H9 (cell line): ENCODE measurements at regions not wholly inside any gene's neighbourhood (a gene's known extent, or its start where the extent isn't known, plus 50 kb on each side); places are given as distances from the start of the nearest gene placed in this dataset.

Source experiments
- DNase-seq: peaks from one replicate; pipeline ENCODE4 v3.0.0-alpha.2; 2017
- H2AFZ ChIP-seq: one replicate; pipeline ENCODE4 v1.6.1; 2013; ENCODE audit warnings: mild to moderate bottlenecking, low read length, control low read depth, moderate library complexity
- H2AK5ac ChIP-seq: 2 replicates; pipeline ENCODE4 v1.6.1; 2013; ENCODE audit warnings: low read length, control low read depth, mixed read lengths; ENCODE audit not compliant: insufficient read length
- H2BK120ac ChIP-seq: one replicate; pipeline ENCODE4 v1.6.1; 2013; ENCODE audit warnings: low read depth, mild to moderate bottlenecking, low read length, control low read depth, inconsistent platforms; ENCODE audit not compliant: poor library complexity, severe bottlenecking
- H2BK12ac ChIP-seq: 2 replicates; pipeline ENCODE4 v1.6.1; 2013; ENCODE audit warnings: low read length, control low read depth, mixed read lengths, low read depth; ENCODE audit not compliant: insufficient read length
- H2BK15ac ChIP-seq: 2 replicates; pipeline ENCODE4 v1.6.1; 2013; ENCODE audit warnings: low read depth, low read length, control low read depth
- H2BK20ac ChIP-seq: one replicate; pipeline ENCODE4 v1.6.1; 2013; ENCODE audit warnings: low read depth, mild to moderate bottlenecking, low read length, control low read depth, inconsistent platforms; ENCODE audit not compliant: poor library complexity, severe bottlenecking
- H2BK5ac ChIP-seq: 2 replicates; pipeline ENCODE4 v1.6.1; 2013; ENCODE audit warnings: low read length, control low read depth, mixed read lengths; ENCODE audit not compliant: insufficient read length
- H3K14ac ChIP-seq: 2 replicates; pipeline ENCODE4 v1.6.1; 2013; ENCODE audit warnings: low read length, control low read depth; ENCODE audit not compliant: insufficient read depth
- H3K18ac ChIP-seq: 2 replicates; pipeline ENCODE4 v1.6.1; 2013; ENCODE audit warnings: low read depth, mild to moderate bottlenecking, mixed read lengths, low read length, control low read depth; ENCODE audit not compliant: insufficient read length
- H3K23ac ChIP-seq: 2 replicates; pipeline ENCODE4 v1.6.1; 2013; ENCODE audit warnings: low read length, control low read depth, mixed read lengths, low read depth; ENCODE audit not compliant: insufficient read length
- H3K23me2 ChIP-seq: 2 replicates; pipeline ENCODE4 v1.6.1; 2013; ENCODE audit warnings: low read depth, mild to moderate bottlenecking, mixed read lengths, low read length, control low read depth; ENCODE audit not compliant: insufficient read length, poor library complexity, severe bottlenecking
- H3K27ac ChIP-seq: 2 replicates; pipeline ENCODE4 v1.5.1; 2013; ENCODE audit warnings: low read length, control low read depth, mixed read lengths, low read depth; ENCODE audit not compliant: insufficient read length
- H3K27me3 ChIP-seq: 2 replicates; pipeline ENCODE4 v1.6.1; 2013; ENCODE audit warnings: low read length, control low read depth, inconsistent platforms; ENCODE audit not compliant: insufficient read depth
- H3K4ac ChIP-seq: 2 replicates; pipeline ENCODE4 v1.6.1; 2013; ENCODE audit warnings: low read depth, mild to moderate bottlenecking, control low read depth, inconsistent platforms, low read length, moderate library complexity
- H3K4me1 ChIP-seq: 2 replicates; pipeline ENCODE4 v1.6.1; 2013; ENCODE audit warnings: low read length, control low read depth, inconsistent platforms; ENCODE audit not compliant: insufficient read depth
- H3K4me2 ChIP-seq: 2 replicates; pipeline ENCODE4 v1.6.1; 2013; ENCODE audit warnings: low read length, control low read depth, mixed read lengths; ENCODE audit not compliant: insufficient read length, insufficient read depth
- H3K56ac ChIP-seq: 2 replicates; pipeline ENCODE4 v1.6.1; 2013; ENCODE audit warnings: low read depth, mild to moderate bottlenecking, mixed read lengths, low read length, control low read depth; ENCODE audit not compliant: insufficient read length
- H3K79me1 ChIP-seq: 2 replicates; pipeline ENCODE4 v1.6.1; 2013; ENCODE audit warnings: low read depth, mild to moderate bottlenecking, moderate library complexity, low read length, control low read depth, inconsistent platforms; ENCODE audit not compliant: insufficient read depth, poor library complexity, severe bottlenecking
- H3K79me2 ChIP-seq: 2 replicates; pipeline ENCODE4 v1.6.1; 2013; ENCODE audit warnings: low read length, control low read depth, inconsistent platforms; ENCODE audit not compliant: insufficient read depth
- H3K9ac ChIP-seq: 2 replicates; pipeline ENCODE4 v1.6.1; 2013; ENCODE audit warnings: low read length, control low read depth, mixed read lengths; ENCODE audit not compliant: insufficient read length; ENCODE audit errors: extremely low read depth
- H3K9me3 ChIP-seq: one replicate; pipeline ENCODE4 v1.6.1; 2013; ENCODE audit warnings: low read depth, low read length, inconsistent platforms; ENCODE audit not compliant: control insufficient read depth
- H3T11ph ChIP-seq: one replicate; pipeline ENCODE4 v1.6.1; 2013; ENCODE audit warnings: mild to moderate bottlenecking, low read length, control low read depth, inconsistent platforms
- H4K20me1 ChIP-seq: one replicate; pipeline ENCODE4 v1.6.1; 2013; ENCODE audit not compliant: control insufficient read depth, insufficient read length, insufficient read depth
- H4K5ac ChIP-seq: 2 replicates; pipeline ENCODE4 v1.6.1; 2013; ENCODE audit warnings: low read depth, mild to moderate bottlenecking, mixed read lengths, low read length, control low read depth; ENCODE audit not compliant: insufficient read length
- H4K8ac ChIP-seq: replicated peaks from 2 replicates; pipeline ENCODE4 v1.6.1; 2013; ENCODE audit warnings: low read length, control low read depth, mixed read lengths, low read depth; ENCODE audit not compliant: insufficient read length
- H4K91ac ChIP-seq: 2 replicates; pipeline ENCODE4 v1.6.1; 2013; ENCODE audit warnings: low read depth, mild to moderate bottlenecking, moderate library complexity, mixed read lengths, low read length, control low read depth; ENCODE audit not compliant: insufficient read length
- H3K27ac Mint-ChIP-seq, 3 experiments: 2 replicates in 2 of 3; 3 replicates in 1 of 3; pipeline ENCODE4 v1.8.0; 2020 to 2021; ENCODE audit warnings: mixed read lengths in 3 of 3, mild to moderate bottlenecking in 1 of 3, moderate library complexity in 1 of 3
- H3K27me3 Mint-ChIP-seq: 2 replicates; pipeline ENCODE4 v1.8.0; 2021; ENCODE audit warnings: low read depth, mild to moderate bottlenecking, moderate library complexity, mixed read lengths
- H3K36me3 Mint-ChIP-seq, 3 experiments: 2 replicates in 2 of 3; 3 replicates in 1 of 3; pipeline ENCODE4 v1.8.0; 2020 to 2021; ENCODE audit warnings: low read depth in 3 of 3, mixed read lengths in 3 of 3; ENCODE audit not compliant: insufficient read depth in 1 of 3
- H3K4me1 Mint-ChIP-seq, 2 experiments: 2 replicates each; pipeline ENCODE4 v1.8.0; 2020; ENCODE audit warnings: mixed read lengths in 2 of 2
- H3K4me3 Mint-ChIP-seq, 2 experiments: 2 replicates in 1 of 2; 3 replicates in 1 of 2; pipeline ENCODE4 v1.8.0; 2020 to 2021; ENCODE audit warnings: mild to moderate bottlenecking in 2 of 2, mixed read lengths in 2 of 2, moderate library complexity in 1 of 2
- H3K9me3 Mint-ChIP-seq, 2 experiments: 2 replicates in 1 of 2; 3 replicates in 1 of 2; pipeline ENCODE4 v1.8.0; 2020; ENCODE audit warnings: mild to moderate bottlenecking in 2 of 2, mixed read lengths in 2 of 2, moderate library complexity in 1 of 2
- CTCF ChIP-seq: fragments of 200-600 bp; sonication (generic); conservative IDR thresholded peaks from 3 replicates; pipeline ENCODE4 v1.8.0; 2021; ENCODE audit warnings: antibody characterized with exemption, mild to moderate bottlenecking
- WGBS: extraction: QIAGEN DNeasy Blood & Tissue Kit; methylation state at CpG from one replicate; pipeline ENCODE4 v1.1.7; 2013; ENCODE audit warnings: missing lambda C conversion rate, low lambda C conversion rate, mixed read lengths; ENCODE audit not compliant: insufficient read length; ENCODE audit errors: extremely low coverage; 5-methylcytosine and 5-hydroxymethylcytosine counted together

GRCh38 chr2:207399301-207399700 is 130.5 kb upstream of the CREB1 start:
- H4K91ac ChIP-seq: no peak overlapping the region
- H2BK5ac ChIP-seq: no peak overlapping the region
- no peak overlapping the region for H3T11ph ChIP-seq
- Mint-ChIP-seq H3K27ac (no peak overlapping the region), H3K27me3 (no peaks in the 10 kb centered on the region), H3K9me3 (no peaks in the 10 kb centered on the region; a peak in 1 of 5 replicates), H3K36me3 (peaks cover 0 to 3% (median 0%) of the 10 kb centered on the region in 3 experiments; a peak in 1 of 7 replicates), H3K4me3 (no peak overlapping the region), H3K4me1 (peaks cover 33 to 40% of the 10 kb centered on the region in 2 experiments)
- H2BK120ac ChIP-seq: no peak overlapping the region
- no peaks in the 10 kb centered on the region for H3K79me2 ChIP-seq
- H2BK15ac ChIP-seq: no peak overlapping the region
- H2AFZ ChIP-seq: no peak overlapping the region
- no peaks in the 10 kb centered on the region for H3K23me2 ChIP-seq
- H3K79me1 ChIP-seq: no peaks in the 10 kb centered on the region
- H3K4me1 ChIP-seq: peaks cover 5% of the 10 kb centered on the region; the same call in 1 of the 2 replicates
- no peak for DNase-seq
- H3K27me3 ChIP-seq: no peaks in the 10 kb centered on the region
- no peaks in the 10 kb centered on the region for H4K20me1 ChIP-seq
- WGBS: no CpG with 5 or more reads among the region's 2 CpGs
- H2BK20ac ChIP-seq: no peak overlapping the region
- H2BK12ac ChIP-seq: no peak overlapping the region
- no peak overlapping the region for H3K27ac ChIP-seq
- no peaks in the 10 kb centered on the region for H3K9me3 ChIP-seq
- no peak overlapping the region for H3K4me2 ChIP-seq
- H4K8ac ChIP-seq: no peak overlapping the region
- TF ChIP-seq CTCF: no peak
- H3K23ac ChIP-seq: no peak overlapping the region
- no peak overlapping the region for H2AK5ac ChIP-seq
- H3K18ac ChIP-seq: no peak overlapping the region
- H3K9ac ChIP-seq: no peak overlapping the region
- no peak overlapping the region for H3K56ac ChIP-seq
- no peak overlapping the region for H3K4ac ChIP-seq
- H3K14ac ChIP-seq: no peak overlapping the region
- H4K5ac ChIP-seq: no peak overlapping the region
